Glomerular visceral epithelial cell (primary cell): ENCODE measurements at regions not wholly inside any gene's neighbourhood (a gene's known extent, or its start where the extent isn't known, plus 50 kb on each side); places are given as distances from the start of the nearest gene placed in this dataset.

Experiments used
- DNase-seq: peaks from one replicate; pipeline ENCODE4 v3.0.0-alpha.2; 2016; ENCODE audit errors: extremely low spot score

DNA sequence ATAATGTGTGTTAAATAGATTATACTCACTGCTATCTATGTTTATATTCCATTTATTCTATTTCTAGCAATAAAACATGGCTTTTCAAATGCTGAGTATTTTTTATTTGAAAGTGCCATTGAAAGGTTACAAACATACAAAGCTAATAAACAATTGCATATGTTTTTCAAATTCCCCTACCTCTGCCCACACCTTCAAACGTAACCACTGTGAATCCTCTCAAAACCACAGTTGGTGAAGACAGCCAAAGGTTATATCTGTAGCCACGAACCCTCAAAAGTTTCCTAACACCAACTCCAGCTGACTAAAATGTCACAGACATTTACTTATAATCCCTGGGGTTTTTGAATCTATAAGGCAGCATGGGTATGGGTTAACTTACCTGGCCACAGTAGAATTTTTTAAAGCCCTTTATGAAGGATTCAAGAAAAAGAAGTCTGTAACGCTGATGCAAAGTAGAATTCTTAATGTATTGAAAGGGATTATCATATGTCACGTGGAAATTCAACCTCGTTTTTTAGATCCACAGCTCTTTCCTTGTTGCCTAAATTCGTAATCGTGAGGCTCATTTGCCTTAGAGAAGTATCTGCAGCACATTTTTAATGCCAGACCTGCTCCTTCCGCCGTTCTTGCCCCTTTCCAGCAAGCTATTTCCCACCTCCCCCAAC lies 122.5 kb upstream of the ZC3H12C start:
- DNase-seq: no peak

GRCh38 chr11:109971184-109971523 lies 122.0 kb upstream of the ZC3H12C start:
- DNase-seq: peak; percentile 2

GRCh38 chr11:109972181-109972715 lies 120.9 kb upstream of the ZC3H12C start:
- DNase-seq: no peak

- no peak for DNase-seq
These were observed 120.3 kb upstream of the ZC3H12C start for GRCh38 chr11:109972939-109973338.

GRCh38 chr11:109973486-109973885 lies 119.7 kb upstream of the ZC3H12C start:
- DNase-seq: no peak

DNA sequence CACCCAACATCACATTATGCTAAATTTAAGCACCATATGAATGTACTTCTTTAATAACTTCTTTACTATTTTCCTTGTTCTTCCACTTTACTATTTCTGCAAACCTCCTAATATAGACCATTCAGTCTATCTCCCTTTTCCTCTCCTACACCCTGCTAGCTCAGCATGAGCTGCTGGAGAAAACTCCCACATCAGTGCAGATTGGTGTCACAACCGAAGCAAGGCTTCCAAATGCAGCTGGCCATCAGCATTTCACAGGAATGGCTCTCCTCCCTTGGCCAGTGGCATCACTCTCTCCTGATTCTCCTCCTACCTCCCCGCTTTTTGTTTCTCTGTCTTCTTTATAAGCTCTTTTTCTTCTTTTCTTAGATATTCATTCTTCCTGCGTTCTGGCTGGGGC lies 118.7 kb upstream of the ZC3H12C start:
- DNase-seq: no peak

- no peak for DNase-seq
These were observed 114.3 kb upstream of the ZC3H12C start for GRCh38 chr11:109978895-109979294.

DNA sequence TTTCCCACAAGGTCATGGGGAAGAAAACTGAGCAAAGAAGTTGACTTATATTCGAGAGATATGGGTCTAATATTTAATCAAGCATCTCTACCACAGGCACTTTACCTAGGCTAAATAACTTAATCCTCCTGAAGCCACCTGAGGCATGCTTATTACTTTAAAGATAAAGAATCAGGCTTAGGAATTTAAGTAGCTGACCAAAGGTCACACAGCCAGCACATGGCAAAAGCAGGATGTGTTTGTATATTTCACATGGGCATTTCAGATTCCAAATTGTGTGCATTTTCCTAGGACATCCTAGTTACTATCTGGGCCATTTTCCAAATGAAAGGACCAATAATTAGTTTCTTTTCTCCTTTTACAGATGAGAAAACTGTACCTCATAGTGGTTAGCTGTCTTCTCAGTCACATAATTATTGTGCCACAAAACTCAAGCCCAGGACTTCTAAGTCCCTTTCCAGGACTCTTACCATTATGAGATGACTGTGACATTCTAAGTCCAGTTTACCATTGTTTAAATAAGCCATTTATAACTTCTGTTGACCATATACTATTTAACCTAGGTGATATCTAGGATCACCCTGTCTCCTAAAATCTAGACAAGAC lies 112.1 kb upstream of the ZC3H12C start:
- no peak for DNase-seq

DNA sequence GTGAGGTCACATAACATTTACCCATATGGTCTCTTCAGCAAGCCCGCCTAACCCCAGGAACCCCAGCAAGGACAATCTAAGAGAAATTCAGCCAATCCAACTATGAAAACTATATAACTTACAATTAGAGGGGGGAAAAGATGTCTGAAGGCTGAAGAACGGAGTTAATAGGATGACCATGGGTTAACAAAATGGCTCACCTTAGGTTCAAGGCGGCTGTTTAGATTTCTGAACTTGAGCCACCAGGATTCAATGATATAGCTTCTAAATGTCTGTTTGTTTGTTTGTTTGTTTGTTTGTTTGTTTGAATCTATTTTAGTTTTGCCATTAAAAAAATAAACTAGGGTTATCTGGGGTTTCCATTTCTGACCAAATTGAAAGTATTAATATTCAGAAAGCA lies 109.8 kb upstream of the ZC3H12C start:
- no peak for DNase-seq

DNA sequence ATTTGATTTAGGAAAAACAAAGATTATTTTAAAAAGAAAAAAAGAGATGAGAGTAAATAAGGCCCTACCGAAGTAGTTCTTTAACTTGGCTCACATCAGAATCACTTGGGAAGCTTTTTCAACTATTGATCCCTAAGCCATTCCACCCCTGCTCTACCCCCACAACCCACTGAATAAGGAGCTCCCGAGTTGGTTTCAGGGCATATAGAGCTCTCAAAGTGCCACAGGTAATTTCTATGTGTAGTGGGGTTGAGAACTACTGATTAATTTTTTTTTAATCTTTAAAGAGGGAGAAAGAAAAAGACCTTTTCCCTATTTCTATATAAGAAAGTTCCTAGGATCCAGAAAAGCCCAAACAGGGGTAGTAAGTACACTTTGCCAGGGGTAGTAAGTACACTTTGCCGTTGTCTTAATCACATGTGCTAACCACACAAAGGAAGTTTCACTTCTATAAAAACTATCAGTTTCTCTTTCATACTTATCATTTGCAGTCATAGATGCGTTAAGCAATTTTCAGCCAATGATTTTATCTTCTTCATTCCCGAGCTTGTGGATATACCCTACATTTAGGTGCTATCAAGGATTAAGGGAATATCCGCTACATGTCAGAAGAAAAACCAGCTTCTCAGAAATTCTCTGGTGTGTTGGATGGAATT lies 108.4 kb upstream of the ZC3H12C start:
- no peak for DNase-seq

DNA sequence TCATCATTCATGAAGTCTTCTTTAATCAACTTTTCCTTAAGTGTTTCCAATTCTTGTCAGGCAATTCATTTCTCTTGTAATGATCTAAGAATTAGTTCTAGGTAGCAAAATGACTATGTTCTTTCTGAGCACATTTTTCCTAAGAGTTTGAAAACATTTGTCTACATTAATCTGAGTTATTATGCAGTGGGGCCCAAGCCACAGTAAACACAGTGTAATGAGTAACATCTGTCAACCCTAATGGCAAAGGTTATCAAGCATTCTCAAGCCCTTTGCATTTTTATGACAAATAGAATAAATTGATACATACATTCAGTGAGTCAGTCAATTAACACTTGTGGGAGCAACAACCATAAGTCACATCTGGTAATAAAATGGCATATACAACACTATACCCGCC lies 106.7 kb upstream of the ZC3H12C start:
- DNase-seq: no peak

GRCh38 chr11:109991835-109992234 lies 101.4 kb upstream of the ZC3H12C start:
- no peak for DNase-seq

DNA sequence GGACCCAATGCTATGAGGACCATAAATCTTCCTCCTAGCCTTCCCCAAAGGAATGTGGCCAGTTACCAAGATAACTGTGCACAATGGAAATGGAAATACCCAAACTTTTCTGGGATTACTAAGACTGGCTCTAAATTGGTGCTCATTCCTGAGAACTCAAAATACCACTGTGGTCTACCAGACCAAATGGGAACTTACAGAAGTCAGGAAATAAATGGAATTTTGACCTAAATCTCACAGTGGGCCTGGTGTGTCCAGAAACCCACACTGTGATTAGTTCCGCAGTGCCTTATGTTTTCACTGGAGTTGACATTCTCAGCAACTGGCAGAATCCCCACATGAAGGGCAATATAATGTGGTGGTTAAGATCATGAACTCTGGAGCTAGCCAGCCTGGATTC lies 99.4 kb upstream of the ZC3H12C start:
- DNase-seq: peak; percentile 1

DNA sequence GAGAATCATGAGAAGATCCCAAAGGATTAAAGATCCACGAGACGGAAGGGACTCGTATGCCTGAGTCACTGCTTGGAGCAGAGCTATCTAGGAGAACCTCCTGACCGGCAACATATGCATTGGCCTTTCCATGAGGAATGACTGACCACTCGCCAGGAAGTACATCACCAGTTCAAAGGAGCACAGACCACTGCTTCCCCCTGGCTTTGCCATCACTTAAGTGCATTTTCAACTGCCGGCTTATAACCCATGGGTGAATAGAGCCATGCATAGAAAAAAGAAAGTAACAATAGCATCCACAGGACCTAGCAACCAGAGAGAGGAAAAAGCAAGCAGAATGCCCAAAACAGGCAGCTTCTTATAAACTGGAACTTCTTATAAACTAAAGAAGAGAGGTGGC lies 98.3 kb upstream of the ZC3H12C start:
- no peak for DNase-seq

DNA sequence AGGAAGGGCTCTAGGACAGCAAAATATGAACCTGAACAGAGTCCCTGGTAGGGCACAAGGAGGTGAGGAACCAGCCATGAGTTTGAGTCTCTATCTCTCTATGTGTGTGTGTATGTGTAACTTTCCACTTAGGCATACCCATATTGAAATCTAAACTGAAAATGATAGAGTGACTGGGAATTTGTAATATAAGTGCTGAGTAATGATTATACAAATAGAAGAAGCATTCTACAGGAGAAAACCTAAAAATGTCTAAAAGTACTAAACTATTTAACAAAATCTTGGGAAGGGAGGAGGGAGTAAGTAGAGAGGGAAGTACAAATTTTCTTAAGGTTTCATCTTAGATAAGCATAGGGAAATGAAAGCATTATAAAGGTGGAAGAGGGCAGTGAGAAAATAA lies 97.1 kb upstream of the ZC3H12C start:
- no peak for DNase-seq

DNA sequence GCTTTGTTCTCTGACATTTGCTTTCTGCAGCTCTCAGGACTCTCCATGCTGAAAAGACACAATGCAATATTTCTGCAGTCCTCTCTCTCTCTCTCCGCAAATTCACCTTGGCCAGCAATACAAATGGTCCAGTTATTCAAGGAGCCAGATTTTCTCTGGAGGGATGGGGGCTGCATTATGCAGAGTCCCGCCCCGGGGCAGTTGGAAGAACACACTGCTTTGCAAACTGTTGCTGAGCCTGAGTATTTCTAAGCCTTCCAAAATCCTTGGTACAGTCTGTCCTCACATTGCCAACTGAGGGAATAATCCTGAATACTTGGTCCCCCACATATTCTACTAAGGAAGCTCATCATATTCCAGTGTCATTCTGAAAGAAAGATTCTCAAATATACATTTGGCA lies 94.3 kb upstream of the ZC3H12C start:
- no peak for DNase-seq

- peak; percentile 69 for DNase-seq
These were observed 93.1 kb upstream of the ZC3H12C start for GRCh38 chr11:110000031-110000502.

- DNase-seq: no peak
These were observed 92.3 kb upstream of the ZC3H12C start for GRCh38 chr11:110000850-110001249.

DNA sequence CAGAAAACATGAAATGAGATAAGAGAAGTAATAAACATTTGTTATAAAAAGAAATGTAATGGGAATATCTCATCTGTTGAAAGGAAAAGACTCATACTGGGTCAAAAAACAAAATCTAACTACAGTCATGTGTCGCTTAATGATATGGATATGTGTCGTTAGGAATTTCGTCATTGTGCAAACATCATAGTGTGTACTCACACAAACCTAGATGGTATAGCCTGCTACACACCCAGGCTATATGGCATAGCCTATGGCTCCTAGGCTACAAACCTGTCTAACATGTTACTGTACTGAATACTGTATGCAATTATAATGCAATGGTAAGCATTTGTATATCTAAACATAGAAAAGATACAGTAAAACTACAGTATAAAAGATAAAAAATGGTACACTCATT lies 89.8 kb upstream of the ZC3H12C start:
- no peak for DNase-seq

GRCh38 chr11:110011595-110011994 lies 81.6 kb upstream of the ZC3H12C start:
- DNase-seq: no peak

DNA sequence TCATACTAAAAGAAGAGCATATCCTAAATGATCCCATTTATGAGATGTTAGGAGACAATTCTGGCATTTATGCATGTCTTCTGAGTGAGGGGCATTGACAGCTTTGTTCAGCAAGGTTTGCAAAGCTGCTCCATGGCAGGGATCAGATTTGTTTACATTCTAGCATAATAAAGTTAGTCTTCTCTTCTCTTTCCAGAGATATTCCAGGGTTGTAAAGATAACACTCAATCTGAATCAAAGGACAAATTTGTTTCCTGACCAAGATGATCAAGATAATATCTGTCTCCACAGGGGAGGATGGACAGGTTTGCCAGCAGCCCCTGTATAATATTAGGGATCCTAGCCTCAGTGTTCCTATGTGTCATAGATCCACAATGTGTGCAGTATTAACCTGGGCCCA lies 77.5 kb upstream of the ZC3H12C start:
- no peak for DNase-seq

DNA sequence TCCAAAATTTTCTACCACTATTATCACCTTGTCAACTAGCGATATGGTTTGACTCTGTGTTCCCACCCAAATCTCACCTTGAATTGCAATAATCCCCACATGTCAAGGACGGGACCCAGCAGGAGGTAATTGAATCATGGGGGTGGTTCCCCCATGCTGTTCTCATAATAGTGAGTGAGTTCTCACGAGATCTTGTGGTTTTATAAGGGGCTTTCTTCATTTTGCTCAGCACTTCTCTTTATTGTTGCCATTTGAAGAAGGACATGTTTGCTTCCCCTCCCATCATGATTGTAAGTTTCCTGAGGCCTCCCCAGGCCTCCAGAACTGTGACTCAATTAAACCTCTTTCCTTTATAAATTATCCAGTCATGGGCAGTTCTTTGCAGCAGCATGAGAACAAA lies 73.5 kb upstream of the ZC3H12C start:
- DNase-seq: no peak

DNA sequence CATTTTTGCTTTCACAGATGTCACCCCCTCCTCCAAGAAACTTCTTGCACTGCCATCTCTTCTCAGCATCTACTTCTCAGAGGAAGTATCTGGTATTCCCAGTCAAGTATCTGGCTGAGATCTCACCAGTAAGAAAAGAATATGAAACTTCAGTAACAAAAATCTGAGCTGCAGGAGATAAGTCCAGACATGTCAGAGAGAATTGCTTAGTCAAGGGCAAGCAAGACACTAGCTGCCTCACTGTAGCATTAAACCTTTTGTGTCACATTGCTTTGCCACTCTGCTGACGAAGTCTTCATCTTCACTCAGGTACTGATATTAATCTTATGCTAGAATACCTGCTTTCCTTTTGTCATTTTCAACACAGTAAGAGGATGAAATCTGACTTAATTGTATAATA lies 70.6 kb upstream of the ZC3H12C start:
- DNase-seq: no peak
